ENCODE measurements at regions not wholly inside any gene's neighbourhood (a gene's known extent, or its start where the extent isn't known, plus 50 kb on each side); places are given as distances from the start of the nearest gene placed in this dataset.

DNA sequence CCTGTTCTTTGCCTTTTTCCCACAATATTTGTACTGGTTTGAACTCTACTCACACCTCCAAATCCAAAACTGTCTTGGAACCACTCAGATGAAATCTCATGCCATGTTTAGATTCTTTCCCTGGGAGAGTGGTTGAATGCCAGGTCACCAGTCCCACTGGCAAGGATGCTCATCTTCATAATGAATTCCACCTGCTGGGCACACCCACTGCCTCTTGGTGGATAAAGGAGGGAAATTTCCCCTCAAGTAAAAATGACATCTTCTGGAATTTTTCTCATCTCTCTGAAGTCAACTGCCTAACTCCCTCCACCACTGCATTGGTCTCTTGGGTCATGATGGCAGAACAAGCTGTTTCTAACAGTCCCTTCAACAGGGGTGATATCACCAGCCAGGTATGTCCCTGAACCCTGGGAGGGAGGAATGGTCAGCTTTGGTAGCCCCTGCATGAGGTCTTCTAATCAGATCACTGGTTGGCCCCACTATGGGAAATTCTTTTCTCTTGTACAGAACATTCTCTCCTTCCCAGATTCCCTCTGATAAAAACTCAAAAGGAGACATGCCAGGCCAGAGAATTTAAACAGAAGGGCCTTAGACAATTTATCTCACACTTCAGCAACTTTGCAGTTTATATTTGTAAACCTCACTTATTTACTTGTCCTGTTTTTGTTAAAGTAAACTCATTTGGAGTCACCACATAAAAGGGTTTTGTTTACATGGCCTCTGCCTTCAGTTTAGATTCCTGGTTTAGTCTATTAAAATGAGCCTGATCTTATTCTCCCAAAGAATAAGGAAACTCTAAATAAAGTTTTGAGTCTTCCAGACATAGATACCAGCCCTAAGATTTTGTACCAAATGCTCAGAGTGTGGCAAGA lies 143.4 kb downstream of the WNT5A start:
- DNase-seq (ENCODE audit: low read depth) = peak; percentile 70

DNA sequence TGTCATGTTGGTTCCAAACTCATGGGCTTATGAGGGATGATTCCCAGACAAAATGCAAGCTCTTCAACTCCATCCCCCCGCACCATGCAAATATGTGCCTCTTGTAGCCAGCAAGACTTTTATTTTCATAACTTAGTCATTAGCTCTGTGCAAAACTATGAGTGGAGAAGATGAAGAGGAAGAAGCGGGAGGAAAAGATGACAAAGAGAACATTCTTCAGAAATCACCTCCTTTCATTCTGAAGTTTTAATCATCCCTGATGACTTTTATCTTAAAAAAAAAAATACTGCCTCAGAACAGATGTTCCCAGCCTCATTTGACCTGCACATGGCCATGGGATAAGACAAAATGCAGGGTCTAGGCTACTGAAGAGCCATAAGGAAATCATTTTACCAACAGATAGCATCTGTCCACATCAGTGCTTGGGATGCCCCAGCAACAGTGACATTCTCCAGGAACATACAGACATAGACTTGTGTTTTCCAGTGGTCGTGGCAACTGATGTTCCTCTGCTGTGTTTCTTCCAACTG lies 145.5 kb downstream of the WNT5A start:
- DNase-seq (ENCODE audit: low read depth) = peak; percentile 94

DNA sequence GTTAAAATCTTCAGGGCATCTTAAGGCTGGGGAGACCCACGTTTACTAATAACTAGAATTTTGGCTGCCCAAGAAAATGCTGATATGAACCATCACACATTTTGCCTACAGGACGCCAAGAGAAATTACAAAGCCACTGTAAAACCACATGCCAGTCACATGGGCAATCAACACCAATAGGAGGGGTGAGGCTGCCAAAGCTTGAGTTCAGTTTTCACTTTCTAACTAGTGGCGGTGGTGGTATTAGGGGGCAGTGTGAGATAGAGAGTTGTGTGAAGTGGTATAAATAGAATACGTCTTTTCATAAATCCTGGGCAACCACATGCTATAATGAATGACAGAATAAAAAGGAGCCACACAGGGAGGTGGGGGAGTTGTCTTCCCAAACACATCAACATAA lies 147.3 kb downstream of the WNT5A start:
- no peak for DNase-seq (ENCODE audit: low read depth)

DNA sequence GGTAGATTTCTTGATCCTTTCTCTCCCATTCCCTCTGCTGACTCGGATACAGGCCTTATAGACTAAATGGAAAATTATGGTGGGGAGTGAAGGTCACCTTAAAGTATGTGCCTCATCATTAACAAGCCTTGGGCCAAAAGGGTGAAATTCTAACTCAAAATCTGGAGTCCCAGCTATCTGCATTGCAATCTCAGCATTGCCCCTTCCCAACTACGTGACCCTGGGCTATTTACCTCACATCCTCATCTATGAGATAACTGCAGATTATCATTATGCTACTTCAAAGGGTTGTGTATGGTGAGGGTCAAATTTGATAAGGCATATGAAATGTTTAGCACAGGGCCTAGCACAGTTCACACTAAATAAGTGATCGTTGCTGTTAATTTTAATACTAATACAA lies 147.7 kb downstream of the WNT5A start:
- DNase-seq (ENCODE audit: low read depth) = no peak

DNA sequence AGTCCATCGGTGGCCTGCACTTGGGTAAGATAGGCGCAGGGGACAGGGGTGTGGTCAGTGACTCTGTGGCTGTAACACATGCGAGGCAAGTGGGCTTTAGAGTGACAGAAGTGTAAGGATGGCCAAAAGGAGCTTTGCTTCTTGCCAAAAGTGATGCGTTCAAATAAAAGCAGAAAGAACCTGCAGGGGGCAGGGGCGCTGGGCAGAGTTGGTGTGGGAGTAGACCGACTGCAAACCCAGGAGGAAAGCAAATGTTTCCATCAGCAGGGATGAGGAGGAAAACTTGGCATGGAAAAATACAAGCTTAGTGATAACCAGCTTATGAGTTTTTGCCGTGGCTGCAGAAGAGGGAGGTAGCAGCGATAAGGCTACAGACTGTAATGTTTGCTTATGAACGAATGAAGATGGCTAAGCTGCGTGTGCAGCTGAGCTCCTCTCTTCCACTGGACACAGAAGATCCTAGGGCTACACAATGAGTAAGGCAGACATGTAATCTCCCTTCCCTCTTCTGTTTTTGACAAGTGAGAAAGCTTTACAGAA lies 149.4 kb downstream of the WNT5A start:
- no peak for DNase-seq (ENCODE audit: low read depth)

DNA sequence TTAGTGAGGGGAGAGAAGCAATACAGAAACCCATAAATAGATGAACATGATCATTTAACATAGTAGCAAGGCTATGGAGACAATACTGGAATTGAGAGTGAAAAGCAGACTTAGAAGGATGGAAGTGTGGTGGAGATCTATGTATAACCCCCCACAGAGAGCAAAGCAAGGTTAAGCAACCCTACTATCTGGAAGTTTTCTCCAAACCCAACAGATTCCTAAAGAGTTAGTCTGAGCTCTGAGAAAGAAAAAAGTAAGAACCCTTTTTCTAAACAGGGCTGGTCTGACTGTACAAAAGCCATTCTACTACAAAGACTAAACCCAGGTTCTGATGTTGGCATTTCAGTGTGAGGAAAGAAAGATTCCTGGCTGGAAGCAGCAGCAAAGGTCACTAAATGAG lies 153.2 kb downstream of the WNT5A start:
- peak; percentile 90 for DNase-seq (ENCODE audit: low read depth)

DNA sequence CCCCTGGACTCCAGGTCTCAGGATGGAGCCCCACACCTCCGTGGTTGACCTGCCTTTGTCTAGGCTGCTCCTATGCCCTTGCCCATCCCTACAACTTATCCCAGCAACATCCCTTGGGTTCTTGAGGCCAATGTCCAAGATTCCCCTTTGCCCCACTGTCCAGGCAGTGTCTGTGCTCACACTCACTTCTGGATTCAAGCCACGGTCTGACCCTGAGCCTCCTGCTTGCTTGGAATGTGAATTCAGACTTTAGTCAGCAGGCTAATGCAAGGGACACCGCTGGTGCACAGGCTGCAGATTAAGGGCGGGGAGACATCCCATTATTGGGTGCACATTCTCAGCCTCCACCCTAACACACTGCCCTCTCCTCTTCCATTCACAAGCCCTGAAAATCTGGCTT lies 154.1 kb downstream of the WNT5A start:
- peak; percentile 75 for DNase-seq (ENCODE audit: low read depth)

DNA sequence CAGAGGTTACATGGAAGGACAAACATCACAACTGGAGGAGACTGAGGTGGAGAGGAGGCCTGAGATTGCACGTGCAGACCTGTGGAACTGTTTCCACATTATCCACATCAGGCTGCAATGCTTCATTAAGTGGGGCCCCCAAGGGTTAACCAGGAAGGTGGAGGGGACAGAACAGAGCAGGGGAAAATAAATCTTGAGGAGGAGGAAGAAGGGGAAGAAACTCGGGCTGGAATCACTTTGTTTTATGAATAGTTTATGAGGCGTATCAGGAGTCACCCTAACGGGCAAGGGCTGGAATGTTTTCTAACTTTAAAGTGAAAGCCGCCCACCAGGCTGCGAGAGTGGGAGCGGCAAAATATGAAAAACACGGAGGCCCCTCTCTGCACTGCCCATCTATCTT lies 154.9 kb downstream of the WNT5A start:
- no peak for DNase-seq (ENCODE audit: low read depth)

DNA sequence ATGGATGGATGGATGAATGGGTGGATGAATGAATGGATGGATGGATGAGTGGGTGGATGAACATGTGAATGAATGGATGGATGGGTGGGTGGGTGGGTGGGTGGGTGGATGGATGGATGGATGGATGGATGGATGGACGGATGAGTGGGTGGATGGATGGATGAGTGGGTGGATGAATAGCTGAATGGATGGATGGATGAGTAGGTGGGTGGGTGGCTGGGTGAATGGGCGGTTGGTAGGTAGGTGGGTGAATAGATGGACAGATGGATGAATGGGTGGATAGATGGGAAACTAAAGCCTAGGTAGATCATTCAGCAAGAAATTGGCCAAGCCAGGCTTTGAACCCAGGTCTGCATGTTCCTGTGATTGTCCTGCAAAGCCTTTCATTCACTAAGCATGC lies 155.6 kb downstream of the WNT5A start:
- no peak for DNase-seq (ENCODE audit: low read depth)

DNA sequence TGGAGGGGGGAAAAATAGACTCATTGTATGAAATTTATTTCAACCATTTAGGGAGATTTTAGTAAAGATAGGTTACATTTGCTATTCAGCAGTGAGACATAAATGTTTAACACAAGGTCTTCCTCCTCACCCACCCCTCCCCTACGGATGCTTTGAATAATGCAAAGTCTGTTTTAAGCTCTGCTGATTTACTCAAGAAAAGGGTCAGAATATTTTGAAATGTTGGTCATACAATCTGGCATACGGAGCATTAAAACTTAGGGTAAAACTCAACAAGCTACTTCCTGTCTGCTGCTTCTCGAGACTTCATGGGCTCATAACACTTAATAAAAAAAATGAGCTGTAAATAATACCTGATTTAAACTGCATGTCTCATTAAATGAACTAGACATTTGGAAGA lies 156.3 kb downstream of the WNT5A start:
- DNase-seq (ENCODE audit: low read depth) = peak; percentile 62

DNA sequence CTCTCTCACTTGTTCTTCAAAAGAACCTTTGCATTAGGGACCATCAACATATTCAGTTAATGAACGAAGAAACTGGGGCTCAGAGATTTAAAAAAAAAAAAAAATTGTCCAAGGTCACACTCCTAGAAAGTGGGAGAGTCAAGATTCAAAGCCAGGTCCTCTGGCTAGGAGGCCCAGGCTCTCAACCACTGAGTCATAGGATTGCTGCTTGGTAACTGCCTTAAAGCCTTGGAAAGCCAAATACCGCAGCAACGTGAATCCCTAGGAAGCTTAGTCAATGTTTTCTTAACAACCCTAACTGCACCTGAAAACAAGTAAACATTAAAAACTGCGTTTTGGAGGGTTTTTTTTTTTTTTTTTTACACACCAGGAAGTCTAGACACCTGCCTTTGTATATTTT lies 156.8 kb downstream of the WNT5A start:
- peak; percentile 97 for DNase-seq (ENCODE audit: low read depth)

DNA sequence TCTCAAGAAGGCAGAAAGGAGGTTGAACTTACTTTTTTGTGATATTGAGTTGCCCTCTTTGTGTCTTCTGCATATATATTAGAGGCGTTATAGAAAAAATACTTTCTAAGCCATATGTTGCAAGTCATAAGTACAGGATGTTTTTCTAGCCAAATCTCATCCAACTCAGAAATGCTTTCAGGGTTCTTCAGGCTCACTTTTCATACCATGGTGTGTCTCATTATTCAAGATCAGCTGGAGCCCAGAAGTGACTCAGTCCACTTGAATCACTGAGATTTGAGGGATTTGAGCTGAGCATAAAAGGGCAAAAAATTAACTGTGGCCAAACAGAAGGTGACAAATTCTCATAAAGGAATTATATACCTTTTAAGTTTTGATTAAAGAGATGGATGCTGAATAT lies 157.3 kb downstream of the WNT5A start:
- peak; percentile 96 for DNase-seq (ENCODE audit: low read depth)

DNA sequence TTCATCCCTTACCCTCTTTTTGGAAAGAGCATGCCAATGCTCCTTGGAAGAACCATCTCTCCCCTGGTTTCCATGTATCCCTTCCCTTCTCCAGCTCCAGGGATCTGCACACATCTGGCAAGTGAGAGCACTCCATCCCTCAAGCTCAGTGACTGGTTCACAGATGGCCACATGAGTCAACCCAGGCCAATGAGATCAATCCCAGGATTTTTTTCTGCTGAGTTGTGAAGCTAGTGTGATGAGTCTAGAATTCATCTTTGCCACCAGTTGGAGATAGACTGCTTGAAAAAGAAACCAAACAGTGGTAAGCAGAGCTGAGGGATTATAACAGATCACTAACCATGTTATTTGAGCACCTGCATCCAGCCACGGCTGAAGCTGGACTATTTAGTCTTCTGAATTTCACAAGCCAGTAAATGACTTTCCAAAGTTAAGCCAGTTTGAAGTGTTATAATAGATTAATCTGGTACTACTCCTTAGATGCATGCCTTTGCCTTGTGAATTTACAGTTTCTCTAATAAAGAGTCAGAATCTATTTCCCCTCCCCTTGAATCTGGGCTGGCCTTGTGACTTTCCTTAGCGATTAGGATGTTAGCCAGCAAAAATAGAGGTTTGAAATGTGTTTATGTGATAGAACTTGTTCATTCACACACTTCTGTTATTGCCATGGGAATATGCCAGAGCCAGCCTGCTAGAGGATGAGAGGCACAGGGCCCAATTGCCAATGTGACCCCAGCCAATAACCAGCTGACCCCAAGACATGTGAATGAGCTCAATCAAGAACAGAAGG lies 159.8 kb downstream of the WNT5A start:
- peak; percentile 74 for DNase-seq (ENCODE audit: low read depth)

DNA sequence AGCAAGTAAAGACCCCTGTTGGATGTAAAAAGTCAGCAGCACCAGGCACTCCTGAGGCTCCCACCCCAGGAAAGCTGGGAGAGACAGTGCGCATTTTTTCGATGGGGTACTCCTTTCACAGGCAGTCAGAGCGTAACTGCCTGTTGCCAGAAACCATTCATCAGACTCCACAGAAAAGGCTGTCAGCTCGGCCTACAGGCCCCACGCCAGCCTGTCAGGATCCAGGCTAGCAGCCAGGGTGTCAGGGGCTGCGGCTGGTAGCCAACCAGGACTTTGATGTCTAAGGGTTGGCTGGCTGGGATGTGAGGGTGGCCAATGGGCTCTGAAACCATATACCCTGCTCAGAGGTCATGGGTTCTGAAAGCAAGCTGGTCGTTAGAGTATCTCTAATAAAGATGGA lies 164.5 kb downstream of the WNT5A start:
- no peak for DNase-seq (ENCODE audit: low read depth)

DNA sequence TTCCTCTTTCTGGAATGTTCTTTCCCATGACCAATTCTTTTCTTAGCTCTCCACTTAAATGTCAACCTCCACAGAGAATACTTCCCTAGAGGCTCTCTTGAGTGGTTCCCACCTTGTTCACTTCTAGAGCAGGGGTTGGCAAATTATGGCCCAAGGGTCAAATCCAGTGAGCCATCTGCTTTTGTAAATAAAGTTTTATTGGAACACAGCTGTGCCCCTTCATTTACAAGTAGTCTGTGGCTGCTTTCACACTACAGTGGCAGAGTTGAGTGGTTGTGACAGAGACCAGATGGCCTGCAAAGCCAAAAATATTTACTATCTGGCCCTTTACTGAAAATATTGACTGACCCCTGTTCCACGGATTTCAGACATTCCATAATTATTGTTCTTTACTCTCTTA lies 166.2 kb downstream of the WNT5A start:
- peak; percentile 17 for DNase-seq (ENCODE audit: low read depth)

DNA sequence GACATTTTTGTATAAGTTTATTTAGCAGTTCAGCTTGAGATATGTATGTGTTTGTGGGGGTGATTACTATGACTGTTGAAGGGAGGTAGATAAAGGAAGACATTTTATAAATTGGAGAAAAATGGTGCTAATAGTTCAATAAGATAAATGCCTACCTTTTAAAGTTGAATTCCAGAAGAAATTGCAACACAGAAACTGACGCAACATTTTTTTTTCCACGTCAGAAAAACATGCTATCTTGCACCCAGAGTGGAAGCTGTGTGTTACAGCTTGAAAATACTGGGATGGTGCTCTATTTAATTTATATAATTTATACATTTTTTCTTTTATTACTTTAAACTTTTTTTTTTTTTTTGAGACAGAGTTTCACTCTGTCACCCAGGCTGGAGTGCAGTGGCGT lies 171.7 kb downstream of the WNT5A start:
- no peak for DNase-seq (ENCODE audit: low read depth)

DNA sequence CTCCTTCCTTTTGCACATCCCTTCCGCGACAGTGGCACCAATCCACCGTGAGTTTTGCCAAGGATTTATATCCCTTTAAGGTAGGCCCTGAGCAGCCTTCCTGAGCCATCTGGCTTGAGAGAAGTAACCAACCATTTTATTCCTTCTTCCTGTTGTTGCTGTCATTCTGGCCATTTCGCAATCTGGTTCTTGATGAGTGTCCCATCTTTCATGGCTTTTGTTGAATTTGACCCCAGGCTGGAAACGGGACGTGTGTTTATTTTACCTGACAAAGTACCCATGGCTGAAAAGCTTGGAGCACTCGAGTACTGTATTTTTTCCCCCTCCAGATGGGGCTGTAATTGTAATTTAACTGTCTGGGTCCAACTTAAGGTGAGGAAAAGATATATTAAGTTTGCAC lies 173.4 kb downstream of the WNT5A start:
- peak; percentile 26 for DNase-seq (ENCODE audit: low read depth)

DNA sequence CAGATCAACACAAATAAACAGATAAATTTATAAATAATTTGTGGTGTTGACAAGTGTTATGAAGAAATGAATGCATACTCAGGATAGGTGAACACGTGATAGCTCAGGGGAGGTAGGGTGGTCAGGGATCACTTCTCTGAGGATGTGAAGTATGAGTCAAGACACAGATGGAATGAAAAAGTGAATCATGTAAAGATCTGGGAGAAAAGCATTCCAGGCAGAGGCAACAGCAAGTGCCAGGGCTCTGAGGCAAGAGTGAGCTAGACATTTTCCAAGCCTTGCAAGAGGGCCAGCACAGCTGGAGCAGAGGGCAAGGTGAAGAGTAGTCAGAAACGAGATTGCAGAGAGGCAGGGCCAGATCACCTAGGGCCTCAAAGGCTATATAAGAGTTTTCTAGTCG lies 177.8 kb downstream of the WNT5A start:
- peak; percentile 62 for DNase-seq (ENCODE audit: low read depth)

DNA sequence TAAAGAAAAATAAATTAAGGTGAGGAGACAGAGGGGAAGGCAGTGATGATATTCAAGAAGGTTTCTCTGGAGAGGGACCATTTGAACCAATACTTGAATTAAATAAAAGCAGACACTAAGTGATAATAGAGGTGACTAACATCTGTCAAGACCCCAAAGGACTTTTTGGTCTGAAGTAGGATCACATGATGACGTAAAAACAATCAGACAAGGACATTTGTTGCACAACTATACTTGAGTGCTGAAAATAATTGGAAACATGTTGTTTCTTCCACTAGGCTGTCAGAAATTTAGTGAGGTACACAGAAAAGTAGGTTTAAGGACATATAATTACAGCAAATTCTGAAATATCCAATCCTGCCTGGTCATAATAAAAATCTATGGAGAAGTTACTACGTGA lies 179.5 kb downstream of the WNT5A start:
- no peak for DNase-seq (ENCODE audit: low read depth)

DNA sequence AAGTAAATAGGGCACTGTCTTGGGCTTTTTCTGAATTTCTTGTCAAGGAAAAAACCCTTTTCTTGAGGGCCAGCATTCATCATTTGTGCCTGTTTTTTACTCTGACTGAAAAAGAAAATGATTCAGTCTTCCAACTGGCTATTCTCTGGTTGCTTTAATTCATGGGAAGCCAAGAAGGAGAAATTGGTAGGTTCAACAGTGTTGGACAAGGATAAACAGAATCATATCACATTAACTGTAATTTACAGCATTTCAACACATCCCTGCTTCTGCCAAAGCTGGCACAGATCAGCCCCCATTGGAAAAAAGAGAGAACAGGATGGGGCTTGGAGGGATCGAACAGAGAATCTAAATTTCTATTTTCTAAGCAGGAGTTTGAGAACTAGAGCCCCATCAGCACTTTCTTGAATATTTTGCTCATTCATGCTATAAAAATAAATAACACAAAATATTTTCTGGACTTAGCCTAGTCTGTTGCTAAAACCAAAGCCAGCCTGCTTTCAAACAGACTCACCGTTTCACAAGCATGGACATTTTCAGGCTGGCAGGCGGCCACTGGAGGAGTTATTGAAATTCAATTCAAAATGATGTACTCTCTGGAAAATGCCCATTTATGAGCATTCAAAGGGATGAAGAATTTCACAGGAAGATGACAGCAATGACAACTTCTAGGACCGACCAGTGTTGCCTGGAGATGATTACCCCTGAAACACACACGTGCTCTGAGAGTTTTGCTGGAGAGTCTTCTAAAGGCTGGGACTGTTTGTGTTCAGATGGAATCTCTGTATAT lies 181.2 kb downstream of the WNT5A start:
- DNase-seq (ENCODE audit: low read depth) = peak; percentile 38

DNA sequence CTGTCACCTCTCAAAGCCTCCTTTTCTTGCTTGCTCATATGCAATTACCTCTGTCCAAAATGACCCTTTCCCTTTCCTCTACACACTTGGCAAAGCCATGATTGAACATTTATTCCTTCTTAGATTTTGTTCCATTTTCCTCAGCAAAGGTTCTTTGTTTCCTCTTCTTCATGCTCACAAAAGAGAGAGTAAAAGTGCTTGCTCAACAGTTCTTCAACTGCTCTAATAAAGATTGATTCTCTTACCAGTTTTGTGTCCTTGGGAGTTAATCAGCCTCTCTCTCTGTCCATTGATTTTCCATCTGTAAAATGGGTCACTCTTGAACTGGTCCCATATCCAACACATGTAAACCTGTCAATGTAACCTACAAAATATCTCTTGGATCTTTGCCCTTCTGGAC lies 186.4 kb downstream of the WNT5A start:
- DNase-seq (ENCODE audit: low read depth) = no peak

DNA sequence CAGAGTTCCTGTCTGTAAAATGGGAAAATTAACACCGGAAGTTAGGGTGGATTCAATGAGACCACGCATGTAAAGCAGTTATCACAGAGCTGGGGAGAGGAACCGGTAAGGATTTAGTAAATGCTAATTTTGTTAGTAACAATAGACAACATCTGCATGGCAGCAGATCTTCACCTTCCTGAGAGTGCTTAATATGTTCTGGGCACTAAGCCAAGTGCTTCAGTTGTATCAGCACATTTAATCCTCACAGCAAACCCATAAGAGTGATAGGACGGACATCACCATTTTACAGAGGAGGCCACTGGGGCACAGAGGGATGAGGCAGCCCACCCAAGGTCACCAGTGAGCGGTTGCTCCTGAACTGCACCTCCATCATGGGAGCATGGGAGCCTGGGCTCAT lies 189.4 kb downstream of the WNT5A start:
- DNase-seq (ENCODE audit: low read depth) = no peak
